ENCODE measurements at regions not wholly inside any gene's neighbourhood (a gene's known extent, or its start where the extent isn't known, plus 50 kb on each side); places are given as distances from the start of the nearest gene placed in this dataset.
"Not testable (repeated sequence)": the region's sequence is repeated elsewhere in the genome, so short reads cannot be mapped to it uniquely, and the experiment has no call there.

GRCh38 chr4:15336410-15337167 lies 91.2 kb upstream of the C1QTNF7 start:
- peaks cover 13 to 32% of the 10 kb centered on the region in 2 donors for H3K4me1 Mint-ChIP-seq
- no peak overlapping the region for H3K27ac Mint-ChIP-seq
- no peak for DNase-seq
- H3K4me3 Mint-ChIP-seq: no peak overlapping the region
- H3K9me3 Mint-ChIP-seq: peaks cover 9 to 10% of the 10 kb centered on the region in 2 donors
- no peak for ATAC-seq (replicated peaks)
- H3K36me3 Mint-ChIP-seq: peaks cover 8 to 12% of the 10 kb centered on the region in 2 donors
- peaks cover 0 to 4% of the 10 kb centered on the region in 2 donors for H3K27me3 Mint-ChIP-seq

DNA sequence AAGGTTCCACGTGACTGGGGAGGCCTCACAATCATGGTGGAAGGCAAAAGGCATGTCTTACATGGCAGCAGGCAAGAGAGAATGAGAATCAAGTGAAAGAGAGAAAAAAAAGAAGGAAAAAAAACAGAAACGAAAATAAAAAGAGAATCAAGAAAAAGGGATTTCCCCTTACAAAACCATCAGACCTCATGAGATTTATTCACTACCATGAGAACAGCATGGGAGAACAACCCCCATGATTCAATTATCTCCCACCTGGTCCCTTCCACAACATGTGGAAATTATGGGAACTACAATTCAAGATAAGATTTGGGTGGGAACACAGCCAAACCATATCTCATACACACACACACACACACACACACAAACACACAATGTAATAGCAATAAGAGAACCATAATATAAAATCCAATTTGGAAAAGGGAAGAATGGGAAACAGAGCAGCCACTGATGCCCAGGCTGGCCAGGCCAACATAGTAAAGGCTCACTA lies 90.6 kb upstream of the C1QTNF7 start:
- H3K27me3 Mint-ChIP-seq; H3K27ac Mint-ChIP-seq; ATAC-seq (replicated peaks); H3K4me3 Mint-ChIP-seq; DNase-seq: not testable (repeated sequence)
- peaks cover 8 to 12% of the 10 kb centered on the region in 2 donors for H3K36me3 Mint-ChIP-seq
- H3K4me1 Mint-ChIP-seq: peaks cover 13 to 32% of the 10 kb centered on the region in 2 donors
- H3K9me3 Mint-ChIP-seq: peaks cover 9 to 10% of the 10 kb centered on the region in 2 donors

GRCh38 chr4:15339737-15340136 lies 88.1 kb upstream of the C1QTNF7 start:
- Mint-ChIP-seq H3K27ac (no peak overlapping the region), H3K4me3 (no peak overlapping the region), H3K9me3 (peaks cover 9 to 10% of the 10 kb centered on the region in 2 donors), H3K36me3 (peaks cover 8 to 12% of the 10 kb centered on the region in 2 donors), H3K4me1 (peaks cover 7 to 15% of the 10 kb centered on the region in 2 donors), H3K27me3 (no peaks in the 10 kb centered on the region)
- ATAC-seq (replicated peaks) (no peak), DNase-seq (no peak)

GRCh38 chr4:15340332-15340731 lies 87.5 kb upstream of the C1QTNF7 start:
- H3K36me3 Mint-ChIP-seq: peaks cover 8 to 12% of the 10 kb centered on the region in 2 donors
- DNase-seq (no peak), ATAC-seq (replicated peaks) (no peak)
- H3K27ac Mint-ChIP-seq: no peak overlapping the region
- H3K9me3 Mint-ChIP-seq: peaks cover 9 to 10% of the 10 kb centered on the region in 2 donors
- peaks cover 10 to 21% of the 10 kb centered on the region in 2 donors for H3K4me1 Mint-ChIP-seq
- no peaks in the 10 kb centered on the region for H3K27me3 Mint-ChIP-seq
- H3K4me3 Mint-ChIP-seq: no peak overlapping the region

- Mint-ChIP-seq H3K27me3 (no peaks in the 10 kb centered on the region), H3K9me3 (peaks cover 9 to 10% of the 10 kb centered on the region in 2 donors), H3K4me3 (no peak overlapping the region), H3K27ac (no peak overlapping the region), H3K4me1 (peaks cover 10 to 25% of the 10 kb centered on the region in 2 donors), H3K36me3 (peaks cover 8 to 12% of the 10 kb centered on the region in 2 donors)
- ATAC-seq (replicated peaks) (no peak), DNase-seq (no peak)
Measured at GRCh38 chr4:15340902-15341732, 86.7 kb upstream of the C1QTNF7 start.

DNA sequence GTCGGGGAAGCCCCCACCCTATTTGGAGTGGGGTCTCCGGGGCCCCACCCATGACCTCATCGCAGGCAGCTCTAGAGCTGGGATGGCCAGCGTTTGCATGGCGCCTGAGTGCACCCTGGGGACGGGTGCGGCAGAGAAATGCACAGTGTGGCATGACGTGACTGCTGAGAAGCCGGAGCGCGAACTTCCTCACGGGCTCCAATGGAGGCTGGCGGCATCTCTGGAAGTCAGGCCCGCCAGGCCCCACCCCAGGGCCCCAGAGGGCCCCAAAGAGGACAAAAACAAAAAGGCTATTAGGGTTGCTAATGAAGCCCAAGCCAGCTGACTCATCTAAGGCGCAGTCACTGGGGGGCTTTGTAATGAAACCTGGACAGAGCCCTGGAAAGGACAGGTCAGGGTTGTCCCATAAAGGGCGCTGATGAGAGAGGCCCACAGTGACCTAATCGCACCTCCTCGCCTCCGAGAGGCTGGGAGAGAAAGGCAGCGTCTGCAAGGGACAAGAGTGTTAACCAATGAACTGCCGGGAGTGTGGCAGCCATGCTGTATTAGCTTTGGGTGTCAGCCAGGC lies 86.0 kb upstream of the C1QTNF7 start:
- ATAC-seq (replicated peaks) (no peak), DNase-seq (no peak)
- H3K9me3 Mint-ChIP-seq: peaks cover 6 to 7% of the 10 kb centered on the region in 2 donors
- no peak overlapping the region for H3K27ac Mint-ChIP-seq
- peaks cover 8 to 22% of the 10 kb centered on the region in 2 donors for H3K4me1 Mint-ChIP-seq
- no peak overlapping the region for H3K4me3 Mint-ChIP-seq
- no peaks in the 10 kb centered on the region for H3K27me3 Mint-ChIP-seq
- H3K36me3 Mint-ChIP-seq: peaks cover 2 to 7% of the 10 kb centered on the region in 2 donors

GRCh38 chr4:15343000-15343399 lies 84.8 kb upstream of the C1QTNF7 start:
- Mint-ChIP-seq H3K4me3 (no peak overlapping the region), H3K9me3 (no peaks in the 10 kb centered on the region), H3K36me3 (peaks cover 0 to 1% of the 10 kb centered on the region in 2 donors), H3K4me1 (peaks cover 3 to 11% of the 10 kb centered on the region in 2 donors), H3K27me3 (no peaks in the 10 kb centered on the region), H3K27ac (no peak overlapping the region)
- no peak for ATAC-seq (replicated peaks)
- no peak for DNase-seq

DNA sequence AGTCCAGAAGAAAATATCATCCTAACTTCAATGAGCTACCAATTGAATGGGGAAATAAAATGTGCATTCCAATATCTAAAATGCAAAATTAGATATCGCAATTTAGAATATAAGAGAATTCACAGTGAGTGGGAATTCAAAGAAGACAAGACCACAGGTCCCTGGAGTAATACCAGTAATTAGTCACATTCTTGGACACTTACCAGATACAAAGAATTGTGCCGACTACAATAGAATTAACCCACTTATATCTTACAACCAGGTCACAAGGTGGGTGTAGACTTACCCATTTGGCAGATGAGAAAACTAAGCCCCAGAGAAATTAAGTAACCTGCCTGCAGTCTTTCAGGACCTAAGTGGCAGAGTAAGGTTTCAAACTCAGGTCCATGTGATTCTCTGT lies 84.3 kb upstream of the C1QTNF7 start:
- Mint-ChIP-seq H3K4me1 (peaks cover 3 to 11% of the 10 kb centered on the region in 2 donors), H3K4me3 (no peak overlapping the region), H3K27me3 (no peaks in the 10 kb centered on the region), H3K27ac (no peak overlapping the region), H3K9me3 (no peaks in the 10 kb centered on the region), H3K36me3 (peaks cover 0 to 1% of the 10 kb centered on the region in 2 donors)
- DNase-seq: no peak
- ATAC-seq (replicated peaks): no peak

DNA sequence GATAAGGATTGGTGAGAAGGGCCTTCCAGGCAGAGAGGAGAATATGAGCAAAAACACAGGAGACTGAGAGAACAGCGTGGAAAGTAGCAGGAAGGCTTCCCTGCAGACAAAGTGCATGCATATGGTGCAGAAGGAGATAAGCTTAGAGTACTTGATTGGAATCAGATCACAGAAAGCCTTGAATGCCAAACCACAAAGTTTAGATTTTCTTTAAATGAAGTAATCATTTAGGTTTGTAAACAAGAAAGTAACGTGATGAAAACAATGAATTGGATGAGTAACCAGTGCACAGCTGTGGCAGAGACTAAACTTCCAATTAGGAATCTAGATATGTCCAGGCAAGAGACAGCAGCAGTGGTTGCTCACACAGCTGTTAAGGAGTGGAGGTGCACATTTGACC lies 83.8 kb upstream of the C1QTNF7 start:
- Mint-ChIP-seq H3K27me3 (no peaks in the 10 kb centered on the region), H3K36me3 (peaks cover 0 to 1% of the 10 kb centered on the region in 2 donors), H3K4me3 (no peak overlapping the region), H3K27ac (no peak overlapping the region), H3K9me3 (no peaks in the 10 kb centered on the region), H3K4me1 (peaks cover 3 to 13% of the 10 kb centered on the region in 2 donors)
- ATAC-seq (replicated peaks): no peak
- no peak for DNase-seq

GRCh38 chr4:15345134-15345533 lies 82.7 kb upstream of the C1QTNF7 start:
- H3K27me3 Mint-ChIP-seq: no peaks in the 10 kb centered on the region
- H3K4me1 Mint-ChIP-seq: peaks cover 11 to 23% of the 10 kb centered on the region in 2 donors
- no peak overlapping the region for H3K4me3 Mint-ChIP-seq
- no peak for ATAC-seq (replicated peaks)
- peaks cover 0 to 1% of the 10 kb centered on the region in 2 donors for H3K36me3 Mint-ChIP-seq
- H3K9me3 Mint-ChIP-seq: no peaks in the 10 kb centered on the region
- no peak for DNase-seq
- H3K27ac Mint-ChIP-seq: no peak overlapping the region

DNA sequence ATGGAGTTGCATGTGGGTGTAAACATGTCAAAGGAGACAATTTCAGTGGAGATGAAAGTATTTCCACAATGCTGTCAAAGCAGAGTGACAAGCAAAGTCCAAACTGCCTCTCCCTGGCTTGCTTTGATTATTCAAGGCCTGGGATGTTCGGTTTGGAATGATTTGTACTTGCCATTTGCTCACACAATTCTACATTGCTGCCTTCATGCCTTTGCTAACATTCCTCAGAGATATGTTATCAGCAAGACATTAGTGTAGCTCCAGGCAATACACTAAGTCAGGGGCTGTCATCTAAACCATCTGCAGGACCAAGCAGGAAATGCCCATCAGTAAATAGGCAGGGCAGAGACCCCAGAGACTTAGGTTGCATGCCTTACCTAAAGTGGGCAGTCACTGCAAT lies 79.6 kb upstream of the C1QTNF7 start:
- no peak overlapping the region for H3K4me3 Mint-ChIP-seq
- H3K4me1 Mint-ChIP-seq: peaks cover 15 to 43% of the 10 kb centered on the region in 2 donors
- H3K27me3 Mint-ChIP-seq: peaks cover 0 to 4% of the 10 kb centered on the region in 2 donors
- DNase-seq (no peak), ATAC-seq (replicated peaks) (no peak)
- H3K9me3 Mint-ChIP-seq: no peaks in the 10 kb centered on the region
- peaks cover 0 to 1% of the 10 kb centered on the region in 2 donors for H3K36me3 Mint-ChIP-seq
- H3K27ac Mint-ChIP-seq: no peak overlapping the region

- H3K9me3 Mint-ChIP-seq: no peaks in the 10 kb centered on the region
- H3K4me1 Mint-ChIP-seq: peaks cover 15 to 43% of the 10 kb centered on the region in 2 donors
- no peak overlapping the region for H3K27ac Mint-ChIP-seq
- DNase-seq (no peak), ATAC-seq (replicated peaks) (no peak)
- peaks cover 0 to 4% of the 10 kb centered on the region in 2 donors for H3K27me3 Mint-ChIP-seq
- no peak overlapping the region for H3K4me3 Mint-ChIP-seq
- H3K36me3 Mint-ChIP-seq: peaks cover 0 to 1% of the 10 kb centered on the region in 2 donors
Measured at GRCh38 chr4:15348695-15349094, 79.1 kb upstream of the C1QTNF7 start.

GRCh38 chr4:15349531-15349935 lies 78.3 kb upstream of the C1QTNF7 start:
- no peak overlapping the region for H3K27ac Mint-ChIP-seq
- H3K36me3 Mint-ChIP-seq: peaks cover 0 to 1% of the 10 kb centered on the region in 2 donors
- ATAC-seq (replicated peaks): peak; percentile 69 to 89
- H3K4me1 Mint-ChIP-seq: peaks cover 15 to 43% of the 10 kb centered on the region in 2 donors
- H3K9me3 Mint-ChIP-seq: no peaks in the 10 kb centered on the region
- DNase-seq: no peak
- H3K27me3 Mint-ChIP-seq: peaks cover 0 to 4% of the 10 kb centered on the region in 2 donors
- peak overlapping the region in 1 of 2 donors; percentile 17 for H3K4me3 Mint-ChIP-seq

- peaks cover 0 to 4% of the 10 kb centered on the region in 2 donors for H3K27me3 Mint-ChIP-seq
- no peak for DNase-seq
- no peaks in the 10 kb centered on the region for H3K9me3 Mint-ChIP-seq
- ATAC-seq (replicated peaks): no peak
- no peak overlapping the region for H3K4me3 Mint-ChIP-seq
- H3K4me1 Mint-ChIP-seq: peaks cover 16 to 41% of the 10 kb centered on the region in 2 donors
- peaks cover 0 to 1% of the 10 kb centered on the region in 2 donors for H3K36me3 Mint-ChIP-seq
- H3K27ac Mint-ChIP-seq: no peak overlapping the region
Measured at GRCh38 chr4:15349965-15350364, 77.9 kb upstream of the C1QTNF7 start.
